HG02588 (cell line): ENCODE measurements at regions not wholly inside any gene's neighbourhood (a gene's known extent, or its start where the extent isn't known, plus 50 kb on each side); places are given as distances from the start of the nearest gene placed in this dataset.
A peak's percentile ranks its signal among the peaks of the same experiment; 100 is the strongest.

ENCODE experiments used
- ATAC-seq: cut with Tn5 transposase; IDR thresholded peaks from one replicate; pipeline ENCODE4 v1.9.1; 2021; ENCODE audit warnings: mild to moderate bottlenecking, moderate library complexity; ENCODE audit not compliant: unreplicated experiment

GRCh38 chr1:219523411-219523810 is 89.5 kb downstream of the ZC3H11B start:
- no peak for ATAC-seq

GRCh38 chr1:219521325-219521724 is 91.6 kb downstream of the ZC3H11B start:
- ATAC-seq: no peak

GRCh38 chr1:219520241-219520640 is 92.7 kb downstream of the ZC3H11B start:
- ATAC-seq: no peak

- ATAC-seq: no peak
Observed at GRCh38 chr1:219518907-219519248, 94.0 kb downstream of the ZC3H11B start.

GRCh38 chr1:219518168-219518906 is 94.6 kb downstream of the ZC3H11B start:
- no peak for ATAC-seq

GRCh38 chr1:219517031-219517430 is 95.9 kb downstream of the ZC3H11B start:
- ATAC-seq: no peak

GRCh38 chr1:219514728-219515127 is 98.2 kb downstream of the ZC3H11B start:
- ATAC-seq: peak; percentile 67

- no peak for ATAC-seq
Observed at GRCh38 chr1:219507437-219507836, 105.5 kb downstream of the ZC3H11B start.

- ATAC-seq: no peak
Observed at GRCh38 chr1:219506936-219507335, 106.0 kb downstream of the ZC3H11B start.

- no peak for ATAC-seq
Observed at GRCh38 chr1:219506473-219506899, 106.4 kb downstream of the ZC3H11B start.

- ATAC-seq: no peak
Observed at GRCh38 chr1:219505886-219506285, 107.0 kb downstream of the ZC3H11B start.

GRCh38 chr1:219503604-219504003 is 109.3 kb downstream of the ZC3H11B start:
- ATAC-seq: no peak

- no peak for ATAC-seq
Observed at GRCh38 chr1:219500327-219500897, 112.5 kb downstream of the ZC3H11B start.

- no peak for ATAC-seq
Observed at GRCh38 chr1:219498666-219499065, 114.2 kb downstream of the ZC3H11B start.

- ATAC-seq: no peak
Observed at GRCh38 chr1:219495737-219496408, 117.0 kb downstream of the ZC3H11B start.

- ATAC-seq: no peak
Observed at GRCh38 chr1:219492717-219493116, 120.2 kb downstream of the ZC3H11B start.

GRCh38 chr1:219490566-219490965 is 122.3 kb downstream of the ZC3H11B start:
- no peak for ATAC-seq

GRCh38 chr1:219489636-219490035 is 123.3 kb downstream of the ZC3H11B start:
- no peak for ATAC-seq

- ATAC-seq: no peak
Observed at GRCh38 chr1:219488275-219488674, 124.6 kb downstream of the ZC3H11B start.

- no peak for ATAC-seq
Observed at GRCh38 chr1:219483530-219483929, 129.4 kb downstream of the ZC3H11B start.

- no peak for ATAC-seq
Observed at GRCh38 chr1:219480011-219480410, 132.9 kb downstream of the ZC3H11B start.

- no peak for ATAC-seq
Observed at GRCh38 chr1:219478811-219479210, 134.1 kb downstream of the ZC3H11B start.
